Activated naive CD4-positive, alpha-beta T cell (primary cell): ENCODE measurements at regions not wholly inside any gene's neighbourhood (a gene's known extent, or its start where the extent isn't known, plus 50 kb on each side); places are given as distances from the start of the nearest gene placed in this dataset.

Experiments
- DNase-seq, 4 experiments: peaks; one replicate each; lab custom pipeline; 2025; lab: John Stamatoyannopoulos, UW

- no peak for DNase-seq
Measured at GRCh38 chr19:27652796-27653195, 1560.2 kb downstream of the UQCRFS1 start.

GRCh38 chr19:27652281-27652680 lies 1560.7 kb downstream of the UQCRFS1 start:
- no peak for DNase-seq

GRCh38 chr19:27647423-27647822 lies 1565.5 kb downstream of the UQCRFS1 start:
- no peak for DNase-seq

GRCh38 chr19:27635401-27635800 lies 1577.5 kb downstream of the UQCRFS1 start:
- no peak for DNase-seq

GRCh38 chr19:27618006-27618405 lies 1594.9 kb downstream of the UQCRFS1 start:
- DNase-seq = no peak

GRCh38 chr19:27580906-27581305 lies 1632.0 kb downstream of the UQCRFS1 start:
- DNase-seq = no peak
